ENCODE measurements at regions not wholly inside any gene's neighbourhood (a gene's known extent, or its start where the extent isn't known, plus 50 kb on each side); places are given as distances from the start of the nearest gene placed in this dataset.

GRCh38 chr9:108484468-108484867 is 371.3 kb downstream of the ACTL7B start:
- H3K79me1 ChIP-seq (ENCODE audit: insufficient read depth, low read depth, low read length, poor library complexity, severe bottlenecking), result no peaks in the 10 kb centered on the region
- DNase-seq, result no peak
- no peaks in the 10 kb centered on the region for H3K79me2 ChIP-seq (ENCODE audit: insufficient read depth, low read length)
- H3K4me1 Mint-ChIP-seq, result peaks cover 4 to 6% of the 10 kb centered on the region in 2 experiments; a peak in 2 of 4 replicates
- H3K9me3 ChIP-seq (ENCODE audit: control insufficient read depth, low read depth, low read length), result no peaks in the 10 kb centered on the region
- H3K36me3 Mint-ChIP-seq (ENCODE audit: insufficient read depth in 1 of 3, low read depth in 3 of 3), result no peaks in the 10 kb centered on the region
- H3K14ac ChIP-seq (ENCODE audit: insufficient read depth, low read length), result no peak overlapping the region
- H4K91ac ChIP-seq (ENCODE audit: insufficient read length, low read depth, low read length), result no peak overlapping the region
- H2BK5ac ChIP-seq (ENCODE audit: insufficient read length, low read length), result no peak overlapping the region
- H3K27me3 Mint-ChIP-seq (ENCODE audit: low read depth), result no peaks in the 10 kb centered on the region
- no peaks in the 10 kb centered on the region for H3K9me3 Mint-ChIP-seq
- H3K23ac ChIP-seq (ENCODE audit: insufficient read length, low read depth, low read length), result no peak overlapping the region
- H2AK5ac ChIP-seq (ENCODE audit: insufficient read length, low read length), result no peak overlapping the region
- no peak overlapping the region for H2BK15ac ChIP-seq (ENCODE audit: low read depth, low read length)
- H3K4ac ChIP-seq (ENCODE audit: low read depth, low read length), result no peak overlapping the region
- no peak overlapping the region for H3K27ac Mint-ChIP-seq
- H3K4me2 ChIP-seq (ENCODE audit: insufficient read depth, insufficient read length, low read length), result no peak overlapping the region
- no peak overlapping the region for H3T11ph ChIP-seq (ENCODE audit: low read length)
- TF ChIP-seq CTCF (conservative IDR thresholded peaks at IDR 0.05), result no peak
- no peak overlapping the region for H3K56ac ChIP-seq (ENCODE audit: insufficient read length, low read depth, low read length)
- H4K20me1 ChIP-seq (ENCODE audit: control insufficient read depth, insufficient read depth, insufficient read length), result no peaks in the 10 kb centered on the region
- H4K8ac ChIP-seq (replicated peaks; ENCODE audit: insufficient read length, low read depth, low read length), result no peak overlapping the region
- no peaks in the 10 kb centered on the region for H3K23me2 ChIP-seq (ENCODE audit: insufficient read length, low read depth, low read length, poor library complexity, severe bottlenecking)
- H2BK12ac ChIP-seq (ENCODE audit: insufficient read length, low read depth, low read length), result no peak overlapping the region
- H4K5ac ChIP-seq (ENCODE audit: insufficient read length, low read depth, low read length), result no peak overlapping the region
- H3K27ac ChIP-seq (ENCODE audit: insufficient read length, low read depth, low read length), result no peak overlapping the region
- H3K4me3 Mint-ChIP-seq, result no peak overlapping the region
- no peak overlapping the region for H2AFZ ChIP-seq (ENCODE audit: low read length)
- no peak overlapping the region for H2BK120ac ChIP-seq (ENCODE audit: low read depth, low read length, poor library complexity, severe bottlenecking)
- no CpG with 5 or more reads among the region's 1 CpG for WGBS (ENCODE audit: extremely low coverage, insufficient read length, low lambda C conversion rate)
- no peak overlapping the region for H3K9ac ChIP-seq (ENCODE audit: extremely low read depth, insufficient read length, low read length)
- no peak overlapping the region for H2BK20ac ChIP-seq (ENCODE audit: low read depth, low read length, poor library complexity, severe bottlenecking)
- H3K27me3 ChIP-seq (ENCODE audit: insufficient read depth, low read length), result no peaks in the 10 kb centered on the region
- no peaks in the 10 kb centered on the region for H3K4me1 ChIP-seq (ENCODE audit: insufficient read depth, low read length)
- H3K18ac ChIP-seq (ENCODE audit: insufficient read length, low read depth, low read length), result no peak overlapping the region
